Liver (tissue), 7 donors: ENCODE measurements at regions not wholly inside any gene's neighbourhood (a gene's known extent, or its start where the extent isn't known, plus 50 kb on each side); places are given as distances from the start of the nearest gene placed in this dataset.

Experiments used
- DNase-seq: peaks from one replicate; pipeline ENCODE4 v3.0.0-alpha.2; 2017; ENCODE audit warnings: low spot score
- H3K27ac ChIP-seq, 2 donors: one replicate each; pipeline ENCODE4 v1.7.0; 2013; ENCODE audit warnings: inconsistent platforms in 2 of 2, low read length in 2 of 2, control low read depth in 1 of 2, low read depth in 1 of 2, mild to moderate bottlenecking in 1 of 2
- H3K27me3 ChIP-seq, 4 donors: one replicate each; pipeline versions ENCODE4 v1.6.1 to v1.7.0; 2013; ENCODE audit warnings: low read length in 3 of 4, inconsistent platforms in 1 of 4, mild to moderate bottlenecking in 1 of 4, moderate library complexity in 1 of 4; ENCODE audit not compliant: control insufficient read depth in 4 of 4, insufficient read depth in 4 of 4
- H3K36me3 ChIP-seq, 4 donors: one replicate each; pipeline versions ENCODE4 v1.6.1 to v1.7.0; 2013; ENCODE audit warnings: low read length in 3 of 4, mild to moderate bottlenecking in 3 of 4, low read depth in 1 of 4, moderate library complexity in 1 of 4; ENCODE audit not compliant: control insufficient read depth in 4 of 4, insufficient read depth in 3 of 4
- H3K4me1 ChIP-seq, 4 donors: one replicate each; pipeline versions ENCODE4 v1.6.1 to v1.7.0; 2013; ENCODE audit warnings: low read length in 3 of 4, mild to moderate bottlenecking in 3 of 4, moderate library complexity in 1 of 4; ENCODE audit not compliant: control insufficient read depth in 4 of 4, insufficient read depth in 4 of 4
- H3K4me3 ChIP-seq, 3 donors: one replicate each; pipeline versions ENCODE4 v1.6.1 to v1.7.0; 2013; ENCODE audit warnings: low read length in 3 of 3, control low read depth in 1 of 3, low read depth in 1 of 3, mild to moderate bottlenecking in 1 of 3
- H3K9ac ChIP-seq, 2 donors: one replicate each; pipeline ENCODE4 v1.7.0; 2013; ENCODE audit warnings: low read length in 2 of 2, mild to moderate bottlenecking in 2 of 2, moderate library complexity in 2 of 2, control low read depth in 1 of 2, low read depth in 1 of 2
- H3K9me3 ChIP-seq, 4 donors: one replicate each; pipeline versions ENCODE4 v1.6.1 to v1.7.0; 2013; ENCODE audit warnings: low read length in 3 of 4; ENCODE audit not compliant: control insufficient read depth in 4 of 4
- EGR1 ChIP-seq, 2 donors: IDR thresholded peaks; 2 replicates each; pipeline ENCODE4 v1.6.1; 2016 to 2018; ENCODE audit warnings: antibody characterized with exemption in 2 of 2, low read depth in 2 of 2
- HNF4A ChIP-seq, 2 donors: conservative IDR thresholded peaks; 2 replicates each; pipeline ENCODE4 v1.6.1; 2016; ENCODE audit warnings: antibody characterized with exemption in 2 of 2, mild to moderate bottlenecking in 2 of 2
- JUND ChIP-seq, 2 donors: IDR thresholded peaks; 2 replicates each; pipeline ENCODE4 v1.6.1; 2016; ENCODE audit warnings: antibody characterized with exemption in 2 of 2
- RAD21 ChIP-seq, 2 donors: IDR thresholded peaks; 2 replicates each; pipeline ENCODE4 v1.6.1; 2016; ENCODE audit warnings: antibody characterized with exemption in 2 of 2, mild to moderate bottlenecking in 2 of 2
- REST ChIP-seq: IDR thresholded peaks from 2 replicates; pipeline ENCODE4 v1.6.1; 2016; ENCODE audit warnings: antibody characterized with exemption, mild to moderate bottlenecking
- SP1 ChIP-seq: IDR thresholded peaks from 2 replicates; pipeline ENCODE4 v1.6.1; 2018; ENCODE audit warnings: antibody characterized with exemption, mild to moderate bottlenecking
- YY1 ChIP-seq: IDR thresholded peaks from 2 replicates; pipeline ENCODE4 v1.6.1; 2016; ENCODE audit warnings: antibody characterized with exemption, mild to moderate bottlenecking
- WGBS: extraction: QIAGEN DNeasy Blood & Tissue Kit; methylation state at CpG from one replicate; pipeline ENCODE4 v1.1.7; 2013; 5-methylcytosine and 5-hydroxymethylcytosine counted together
- donor health status: healthy.
- donor health status: healthy.
- donor health status: healthy.
- donor health status: healthy.

DNA sequence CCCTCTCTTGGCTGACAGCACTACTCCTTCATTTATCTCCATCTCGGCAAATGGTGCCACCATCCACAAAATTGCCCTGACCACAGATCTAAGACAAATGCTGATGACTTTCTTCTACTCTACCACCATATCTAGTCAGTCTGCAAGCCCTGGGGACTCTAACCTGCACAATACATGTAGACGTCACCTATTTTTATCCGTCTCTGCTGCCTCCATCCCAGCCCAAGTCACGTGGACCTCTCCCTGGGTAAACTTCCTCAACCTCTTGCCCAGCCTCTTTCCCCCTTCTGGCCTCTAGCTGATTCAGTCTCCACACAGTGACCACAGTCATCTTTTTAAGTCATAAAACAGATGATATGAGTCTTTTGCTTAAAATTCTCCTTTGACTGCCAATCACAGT lies 1203.0 kb downstream of the AACS start:
- 53% methylated on average over 4 of the region's 4 CpGs for WGBS
- TF ChIP-seq JUND (IDR thresholded peaks at IDR 0.05), result no peak
- no peak for TF ChIP-seq RAD21 (IDR thresholded peaks at IDR 0.05)
- TF ChIP-seq SP1, result no peak
- H3K9ac ChIP-seq, result no peak overlapping the region
- peaks cover 0 to 8% (median 6%) of the 10 kb centered on the region in 4 donors for H3K4me1 ChIP-seq
- H3K4me3 ChIP-seq, result no peak overlapping the region
- H3K27ac ChIP-seq, result peak overlapping the region in 1 of 2 donors; percentile 21
- H3K36me3 ChIP-seq, result no peaks in the 10 kb centered on the region
- no peaks in the 10 kb centered on the region for H3K27me3 ChIP-seq
- H3K9me3 ChIP-seq, result no peaks in the 10 kb centered on the region
- DNase-seq, result no peak

DNA sequence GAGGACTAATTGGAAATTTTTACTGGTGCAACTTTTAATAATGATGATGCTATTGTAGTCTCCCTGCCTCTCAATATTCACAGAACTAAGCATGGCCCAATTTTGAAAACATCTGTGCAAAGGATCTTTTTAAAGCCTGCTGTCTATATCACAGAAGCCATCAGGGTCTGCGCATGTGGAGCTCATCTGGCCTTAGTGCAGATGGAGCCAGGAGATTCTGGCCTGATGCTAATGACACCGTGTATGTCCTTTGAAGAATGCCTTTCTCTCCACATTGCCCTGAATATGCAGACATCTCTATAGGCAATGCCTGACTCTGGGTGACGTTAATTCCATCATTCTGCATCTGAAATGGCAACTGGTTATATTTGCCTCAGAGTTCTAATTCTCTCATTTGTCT lies 1205.9 kb downstream of the AACS start:
- Histone ChIP-seq H3K4me3 (no peak overlapping the region), H3K4me1 (peaks cover 0 to 8% (median 6%) of the 10 kb centered on the region in 4 donors), H3K9me3 (no peaks in the 10 kb centered on the region), H3K27ac (no peak overlapping the region), H3K9ac (no peak overlapping the region), H3K27me3 (no peaks in the 10 kb centered on the region), H3K36me3 (no peaks in the 10 kb centered on the region)
- no peak for DNase-seq
- 90% methylated on average over 3 of the region's 3 CpGs for WGBS
- no peak for TF ChIP-seq SP1

DNA sequence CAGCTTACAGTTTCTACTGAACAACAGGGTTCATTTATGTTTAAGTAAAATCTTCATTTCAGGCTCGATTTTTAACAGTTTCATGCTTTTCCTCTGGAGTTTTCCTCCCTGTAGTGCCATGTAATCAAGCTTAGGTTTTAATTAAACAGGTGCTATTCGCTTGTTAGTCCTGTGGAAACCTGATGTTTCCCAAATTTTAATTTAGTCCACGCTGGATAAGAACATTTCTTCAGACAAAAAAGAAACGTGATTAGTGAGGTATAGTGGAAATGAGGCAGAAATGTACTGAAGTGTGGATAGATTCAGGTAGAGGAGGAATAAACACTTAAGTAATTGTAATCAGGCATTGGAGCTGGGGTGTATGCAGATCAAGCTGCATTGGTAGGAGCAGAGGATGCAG lies 1217.5 kb downstream of the AACS start:
- TF ChIP-seq JUND (IDR thresholded peaks at IDR 0.05) (no peak), EGR1 (IDR thresholded peaks at IDR 0.05; ENCODE audit: low read depth in 2 of 2) (no peak)
- Histone ChIP-seq H3K36me3 (no peaks in the 10 kb centered on the region), H3K4me3 (no peak overlapping the region), H3K27me3 (no peaks in the 10 kb centered on the region), H3K9ac (no peak overlapping the region), H3K4me1 (no peaks in the 10 kb centered on the region), H3K9me3 (no peaks in the 10 kb centered on the region), H3K27ac (no peak overlapping the region)
- WGBS, result 73% methylated on average over 4 of the region's 4 CpGs
- DNase-seq, result no peak

DNA sequence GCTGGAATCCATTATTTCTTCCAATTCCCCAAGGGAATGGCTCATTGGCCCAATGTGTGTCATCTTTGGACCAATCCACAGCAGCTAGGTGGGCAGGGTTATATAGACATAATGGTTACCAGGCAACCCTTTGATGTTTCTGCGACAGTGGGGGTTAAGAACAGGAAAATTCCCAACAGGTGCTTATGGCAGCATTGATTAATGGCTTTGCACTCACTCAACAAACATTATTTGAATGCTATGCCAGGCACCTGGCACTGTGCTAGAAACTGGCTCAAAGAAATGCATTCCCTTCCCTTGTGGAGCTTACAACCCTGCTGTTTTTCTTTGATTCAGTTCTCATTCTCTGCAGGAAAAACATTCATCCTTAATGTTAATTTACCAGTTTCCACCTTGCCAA lies 1221.0 kb downstream of the AACS start:
- TF ChIP-seq REST, result no peak
- no peak for TF ChIP-seq RAD21 (IDR thresholded peaks at IDR 0.05)
- no peak for TF ChIP-seq YY1
- TF ChIP-seq HNF4A (conservative IDR thresholded peaks at IDR 0.05), result no peak
- 83% methylated on average over 1 of the region's 1 CpG for WGBS
- Histone ChIP-seq H3K4me1 (no peaks in the 10 kb centered on the region), H3K4me3 (no peak overlapping the region), H3K27ac (no peak overlapping the region), H3K9ac (no peak overlapping the region), H3K27me3 (no peaks in the 10 kb centered on the region), H3K36me3 (no peaks in the 10 kb centered on the region), H3K9me3 (peaks cover 0 to under 1% (median 0%) of the 10 kb centered on the region in 4 donors)
- no peak for DNase-seq
